Central memory CD4-positive, alpha-beta T cell (primary cell): ENCODE measurements at regions not wholly inside any gene's neighbourhood (a gene's known extent, or its start where the extent isn't known, plus 50 kb on each side); places are given as distances from the start of the nearest gene placed in this dataset.
"Not testable (repeated sequence)": the region's sequence is repeated elsewhere in the genome, so short reads cannot be mapped to it uniquely, and the experiment has no call there.

ENCODE experiments used
- DNase-seq: peaks from one replicate; pipeline ENCODE4 v3.0.0; 2022

DNA sequence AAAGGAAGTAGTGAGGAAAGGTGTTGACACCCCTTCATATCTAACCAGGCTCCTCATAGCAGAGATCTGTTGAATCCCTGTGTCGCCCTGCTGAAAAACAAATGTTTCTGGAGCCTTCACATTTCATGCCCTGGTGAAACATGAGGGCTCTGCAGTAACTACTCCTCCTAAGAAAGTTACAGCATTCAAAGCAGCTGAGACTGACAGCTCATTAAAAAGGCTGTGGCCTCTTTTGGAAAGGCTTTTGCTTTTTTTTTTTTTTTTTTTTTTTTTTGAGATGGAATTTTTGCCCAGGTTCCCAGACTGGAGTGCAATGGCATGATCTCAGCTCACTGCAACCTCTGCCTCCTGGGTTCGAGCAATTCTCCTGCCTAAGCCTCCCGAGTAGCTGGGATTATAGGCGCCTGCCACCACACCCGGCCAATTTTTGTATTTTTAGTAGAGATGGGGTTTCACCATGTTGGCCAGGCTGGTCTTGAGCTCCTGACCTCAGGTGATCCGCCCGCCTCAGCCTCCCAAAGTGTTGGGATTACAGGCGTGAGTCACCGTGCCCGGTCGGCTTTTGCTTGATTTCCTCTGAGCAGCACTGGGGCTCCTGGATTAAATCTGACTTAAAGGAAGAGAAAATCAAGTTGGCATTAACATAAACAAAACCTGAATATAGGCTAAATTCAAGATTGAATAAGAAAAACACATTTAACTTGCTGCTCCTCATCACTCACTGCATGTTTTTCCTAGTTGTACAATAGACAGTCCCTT, 112.9 kb downstream of the PCSK1 start:
- not testable (repeated sequence) for DNase-seq

GRCh38 chr5:96318569-96319110, 114.4 kb downstream of the PCSK1 start:
- no peak for DNase-seq

DNA sequence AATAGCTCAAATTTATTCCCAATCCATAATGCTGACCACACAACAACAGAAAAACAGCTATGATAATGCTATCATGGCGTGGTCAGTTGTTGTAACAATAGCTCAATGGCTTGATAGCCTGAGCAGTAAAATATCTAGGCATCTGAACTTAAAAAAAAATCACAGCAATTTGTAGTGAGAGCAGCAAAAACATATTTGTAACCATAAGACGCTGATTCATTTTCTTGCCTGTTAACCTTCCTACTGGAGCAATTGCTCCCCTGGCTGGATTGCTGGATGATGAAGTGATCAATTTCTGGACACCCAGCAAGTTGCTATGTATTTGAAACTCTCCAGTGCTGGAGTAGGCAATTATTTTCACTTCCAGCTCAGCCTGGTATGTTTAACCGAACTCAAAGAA, 115.1 kb downstream of the PCSK1 start:
- no peak for DNase-seq

DNA sequence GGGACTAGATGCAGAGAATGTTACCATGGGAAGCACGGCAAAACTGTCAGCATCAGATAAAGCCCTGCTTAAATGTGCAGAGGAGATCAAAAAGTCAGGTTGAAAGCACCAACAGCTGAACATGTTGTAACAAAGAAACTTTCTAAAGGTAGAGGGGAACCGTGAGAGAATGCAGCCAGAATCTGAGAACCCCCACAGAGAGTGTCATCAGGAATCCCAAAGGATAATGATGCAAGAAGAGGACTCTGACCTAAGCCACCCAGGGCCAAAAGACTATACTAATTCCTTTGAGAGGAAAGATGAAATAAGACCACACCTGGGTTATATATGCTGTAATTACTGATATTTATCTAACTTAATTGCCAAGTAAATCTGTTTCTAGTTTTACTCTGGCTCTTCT, 116.6 kb downstream of the PCSK1 start:
- DNase-seq = no peak

DNA sequence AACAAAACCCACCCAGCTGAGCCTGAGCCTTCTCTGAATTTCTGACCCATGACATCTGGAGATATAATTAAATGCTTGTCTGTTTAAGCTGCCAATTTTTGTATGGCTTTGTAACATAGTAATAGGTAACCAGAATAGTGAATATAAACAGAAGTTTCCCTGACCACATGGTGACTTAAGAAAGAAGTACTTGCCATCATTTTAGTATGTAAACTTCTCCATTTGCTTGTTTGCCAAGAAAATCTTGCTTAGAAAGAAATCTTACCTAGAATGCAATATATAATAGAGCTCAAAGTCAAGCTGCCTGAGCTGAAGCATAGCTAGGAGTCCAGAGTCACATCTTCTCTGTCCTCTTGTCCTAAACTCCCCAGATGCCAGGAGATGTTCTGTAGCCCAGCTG, 117.0 kb downstream of the PCSK1 start:
- DNase-seq = no peak

DNA sequence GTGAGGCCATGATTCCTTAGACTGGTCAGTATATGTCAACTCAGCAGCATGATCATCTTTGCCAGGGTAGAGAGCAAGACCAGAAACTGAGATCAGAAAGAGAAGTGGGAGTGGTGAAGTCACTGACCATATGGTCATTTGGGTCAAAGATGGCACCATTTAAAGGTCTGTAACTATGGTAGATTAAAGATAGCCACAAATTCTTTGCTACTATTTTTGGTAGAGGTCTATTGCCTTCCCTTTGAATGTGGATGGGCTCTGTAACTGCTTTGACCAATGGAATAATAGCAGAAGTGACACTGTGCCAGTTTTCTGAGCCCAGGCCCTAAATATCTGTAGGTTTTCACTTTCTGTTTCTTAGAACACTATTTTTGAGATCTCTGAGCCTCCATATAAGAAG, 117.6 kb downstream of the PCSK1 start:
- no peak for DNase-seq

DNA sequence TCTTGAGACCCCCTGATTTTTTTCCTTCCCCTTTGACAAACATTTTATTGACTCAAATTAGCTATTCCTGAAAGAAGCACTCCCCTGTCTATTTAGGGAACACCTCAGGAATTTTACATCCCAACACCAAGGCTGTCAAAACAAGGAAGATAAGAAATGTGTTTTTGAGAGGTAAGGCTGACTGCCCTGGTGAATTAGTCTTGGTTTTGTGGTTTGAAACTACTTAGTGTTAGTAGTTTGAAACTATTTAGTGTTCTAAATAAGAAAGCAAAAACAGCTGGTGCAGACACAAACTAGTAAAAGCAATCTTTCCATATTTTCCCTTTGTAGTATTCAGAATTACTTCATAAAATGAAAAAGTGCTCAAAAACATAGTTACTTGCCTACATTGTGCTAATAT, 120.7 kb downstream of the PCSK1 start:
- no peak for DNase-seq

- DNase-seq = not testable (repeated sequence)
Measured at GRCh38 chr5:96307047-96307446, 126.0 kb downstream of the PCSK1 start.

- DNase-seq = no peak
Measured at GRCh38 chr5:96302174-96302738, 130.8 kb downstream of the PCSK1 start.

DNA sequence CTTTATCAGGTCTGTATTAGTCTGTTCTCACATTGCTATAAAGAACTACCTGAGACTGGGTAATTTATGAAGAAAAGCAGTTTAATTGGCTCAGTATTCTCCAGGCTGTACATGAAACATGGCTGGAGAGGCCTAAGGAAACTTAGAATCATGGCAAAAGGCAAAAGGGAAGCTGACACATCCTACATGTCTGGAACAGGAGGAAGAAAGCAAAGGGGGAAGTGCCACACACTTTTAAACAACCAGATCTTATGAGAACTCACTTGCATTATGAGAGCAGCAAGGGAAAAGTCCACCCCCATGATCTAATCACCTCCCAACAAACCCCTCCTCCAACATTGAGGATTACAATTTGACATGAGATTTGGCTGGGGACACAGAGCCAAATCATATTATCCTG, 132.1 kb downstream of the PCSK1 start:
- DNase-seq = no peak

DNA sequence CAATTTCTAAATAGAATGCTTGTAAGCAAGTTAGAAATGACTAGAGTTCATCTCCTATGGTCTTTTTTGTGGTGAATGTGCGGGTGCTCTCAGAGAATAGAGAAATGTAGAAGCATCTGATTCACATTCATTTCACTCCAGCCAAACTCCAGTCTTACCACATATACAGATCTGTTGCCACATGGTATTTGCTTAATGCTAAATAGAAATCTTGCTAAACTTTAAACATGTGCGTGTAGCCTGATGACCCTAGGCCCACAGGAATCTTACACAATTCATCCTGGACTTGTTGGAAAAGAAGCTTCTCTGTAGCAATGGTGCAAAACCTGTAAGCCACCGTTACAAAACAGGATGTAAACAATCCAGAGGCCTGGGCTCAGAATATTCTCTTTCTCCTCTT, 135.2 kb downstream of the PCSK1 start:
- no peak for DNase-seq

DNA sequence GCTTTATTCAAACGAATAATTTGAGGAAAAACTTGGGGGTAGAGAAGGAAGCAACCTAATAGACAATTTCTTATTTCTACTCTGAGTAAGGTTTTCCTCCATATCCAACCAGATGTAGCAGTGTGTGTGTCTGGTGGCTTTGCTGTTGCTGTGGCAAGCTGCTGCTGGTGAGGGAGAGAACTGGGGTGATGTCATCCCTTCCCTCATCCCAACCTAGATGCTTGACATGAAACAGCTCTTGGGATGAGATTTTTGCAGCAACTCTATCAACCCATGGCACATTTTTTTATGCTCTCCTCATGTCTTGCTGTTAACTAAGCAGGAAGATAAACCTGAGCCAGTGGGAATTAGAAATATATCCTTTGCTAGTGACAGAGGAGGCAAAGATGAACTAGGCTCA, 135.8 kb downstream of the PCSK1 start:
- DNase-seq = no peak

GRCh38 chr5:96294884-96295202, 138.2 kb downstream of the PCSK1 start:
- no peak for DNase-seq

GRCh38 chr5:96293966-96294883, 138.8 kb downstream of the PCSK1 start:
- DNase-seq = no peak

DNA sequence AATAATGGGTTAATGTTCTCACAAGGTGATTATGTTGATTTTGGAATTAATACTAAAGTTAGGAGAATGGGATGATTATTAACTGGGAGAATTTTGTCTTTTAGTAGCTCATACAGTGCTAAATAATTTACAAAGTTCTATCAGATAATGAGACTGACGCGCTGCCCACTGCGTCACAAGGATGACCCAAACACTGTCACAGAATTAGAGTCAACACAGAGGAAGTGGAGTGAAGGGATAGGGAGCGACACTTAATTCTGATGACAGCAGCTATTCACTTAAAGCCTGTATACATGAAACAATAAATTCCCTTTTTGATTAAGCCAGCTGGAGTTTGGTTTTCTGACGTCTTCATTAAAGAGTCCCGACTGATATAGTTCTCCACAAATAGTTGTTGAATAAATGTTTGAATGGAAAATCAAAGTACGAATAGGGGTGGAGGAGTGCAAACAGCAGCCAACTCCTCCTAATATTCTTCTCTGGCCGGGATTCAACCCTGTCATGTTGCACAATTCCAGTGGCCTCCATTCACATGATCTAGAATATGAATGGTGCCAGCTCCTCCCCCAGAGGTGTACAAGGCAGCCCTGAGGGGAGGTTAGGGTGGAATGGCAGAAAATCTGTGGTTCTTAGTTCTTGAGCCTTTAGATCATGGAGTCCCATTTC, 140.3 kb downstream of the PCSK1 start:
- no peak for DNase-seq

DNA sequence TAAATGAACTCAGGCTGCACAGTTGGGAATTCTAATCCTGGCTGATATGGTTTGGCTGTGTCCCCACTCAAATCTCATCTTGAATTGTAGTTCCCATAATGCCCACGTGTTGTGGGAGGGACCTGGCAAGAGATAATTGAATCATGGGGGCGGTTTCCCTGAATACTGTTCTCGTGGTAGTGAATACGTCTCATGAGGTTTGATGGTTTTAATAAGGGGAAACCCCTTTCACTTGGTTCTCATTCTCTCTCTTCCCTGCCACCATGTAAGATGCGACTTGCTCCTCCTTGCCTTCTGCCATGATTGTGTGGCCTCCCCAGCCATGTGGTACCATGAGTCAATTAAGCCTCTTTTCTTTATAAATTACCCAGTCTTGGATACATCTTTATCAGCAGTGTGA, 143.8 kb downstream of the PCSK1 start:
- not testable (repeated sequence) for DNase-seq

DNA sequence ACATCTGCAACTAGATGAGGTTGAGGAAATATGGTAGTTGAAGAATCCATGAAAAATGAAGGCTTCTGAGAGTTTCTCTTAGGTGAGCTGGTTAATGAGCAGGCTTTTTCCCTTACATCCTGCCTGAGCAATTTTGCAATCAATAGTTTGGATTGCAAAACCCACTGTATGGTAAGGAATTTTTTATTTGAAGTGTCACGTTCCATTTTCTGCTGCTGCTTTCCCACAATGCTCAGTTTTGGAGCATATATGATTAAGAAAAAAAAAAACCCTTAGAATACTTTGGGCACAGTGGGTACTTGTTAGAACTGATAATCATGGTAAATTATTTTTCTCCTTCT, 144.2 kb downstream of the PCSK1 start:
- DNase-seq = no peak

DNA sequence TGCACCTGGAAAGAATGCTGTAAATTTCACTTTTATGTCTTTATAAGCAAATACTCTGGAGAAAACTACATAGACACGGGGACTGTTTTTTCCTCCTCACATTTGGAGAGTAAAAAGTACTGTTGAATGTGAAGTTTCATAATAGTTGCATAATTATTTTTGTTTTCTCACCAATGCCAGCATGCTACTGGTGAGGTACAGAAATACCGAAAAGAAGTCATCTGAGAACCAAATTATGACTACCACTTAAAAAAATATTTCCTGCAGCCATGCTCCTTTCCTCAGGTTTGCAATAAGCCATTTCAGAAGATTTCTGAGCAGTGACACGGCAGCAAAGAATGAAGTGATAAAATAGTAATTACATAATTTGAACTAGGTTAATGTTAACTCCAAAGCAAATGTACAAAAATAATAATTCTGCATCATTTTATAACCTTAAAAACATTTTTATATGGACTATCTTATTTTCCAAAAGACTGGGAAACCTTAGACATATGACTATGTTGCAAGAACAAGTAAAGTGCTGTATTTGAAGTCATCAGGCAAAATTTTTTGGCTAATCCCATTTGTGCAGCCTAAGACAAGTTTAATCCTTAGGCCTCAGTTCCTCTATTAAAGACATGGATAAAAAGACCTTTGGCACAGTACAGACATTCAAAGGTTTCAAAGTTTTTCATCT, 144.7 kb downstream of the PCSK1 start:
- DNase-seq = no peak

GRCh38 chr5:96287136-96287535, 145.9 kb downstream of the PCSK1 start:
- DNase-seq = no peak

DNA sequence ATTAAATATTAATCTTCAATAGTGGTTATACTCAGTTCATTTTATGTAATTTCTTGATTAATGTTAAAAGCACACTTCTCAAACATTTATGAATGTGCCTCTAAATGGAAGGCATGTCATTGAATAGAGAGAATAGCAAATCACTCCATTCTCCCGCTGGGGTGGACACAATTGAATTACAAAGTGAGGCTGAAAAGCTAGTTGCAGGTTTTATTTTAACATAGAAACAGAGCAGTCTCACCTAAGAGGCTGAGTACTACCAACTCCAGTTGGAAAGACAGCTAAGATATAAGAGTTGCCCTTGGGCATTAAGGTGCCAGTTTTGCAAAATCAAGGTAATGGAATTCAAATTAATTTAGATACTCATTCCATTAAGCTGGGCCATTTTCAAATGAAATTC, 147.2 kb downstream of the PCSK1 start:
- DNase-seq = no peak

DNA sequence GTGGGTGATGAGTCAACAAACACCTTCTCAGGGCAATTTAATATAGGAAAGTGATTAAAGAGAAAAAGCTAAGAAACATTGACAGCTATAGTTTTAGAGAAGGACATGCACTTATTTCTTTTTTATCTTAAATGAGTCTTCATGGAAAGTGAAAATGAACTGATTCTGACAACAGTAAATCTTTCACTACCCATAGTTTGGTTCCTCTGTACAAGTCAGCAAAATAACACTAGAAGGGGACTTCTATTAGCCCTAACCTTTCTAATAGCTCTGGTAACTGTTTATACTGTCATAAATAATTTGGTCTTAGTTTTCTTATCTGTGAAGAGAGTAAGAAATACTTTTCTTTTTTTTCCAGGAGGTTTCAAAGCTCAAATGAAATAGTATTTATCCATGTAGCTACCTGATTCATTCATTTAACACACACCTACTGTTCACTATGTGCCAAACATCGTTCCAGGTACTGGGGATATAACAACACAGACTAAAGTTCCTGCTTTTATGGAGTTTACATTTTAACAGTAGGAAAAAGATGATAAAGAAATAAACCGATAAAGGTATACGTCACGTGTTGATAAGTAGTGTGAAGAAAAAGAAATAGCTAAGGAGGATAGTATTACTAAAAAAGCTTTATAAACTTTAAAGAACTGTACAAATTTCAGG, 148.2 kb downstream of the PCSK1 start:
- no peak for DNase-seq

GRCh38 chr5:96283589-96283988, 149.5 kb downstream of the PCSK1 start:
- no peak for DNase-seq
